NB4 (cell line): ENCODE measurements at regions not wholly inside any gene's neighbourhood (a gene's known extent, or its start where the extent isn't known, plus 50 kb on each side); places are given as distances from the start of the nearest gene placed in this dataset.

Experiments used
- CTCF ChIP-seq: IDR thresholded peaks from one replicate; pipeline ENCODE4 v1.5.1; 2012; ENCODE audit warnings: low read depth, low read length
- POLR2A ChIP-seq: IDR thresholded peaks from 2 replicates; pipeline ENCODE4 v1.6.1; 2011; ENCODE audit warnings: mild to moderate bottlenecking; ENCODE audit not compliant: insufficient read length; ENCODE audit errors: extremely low read depth

- TF ChIP-seq CTCF (no peak), POLR2A (no peak)
Measured at GRCh38 chr3:180430896-180431295, 171.1 kb upstream of the TTC14 start.
